AG09309 (cell line): ENCODE measurements at regions not wholly inside any gene's neighbourhood (a gene's known extent, or its start where the extent isn't known, plus 50 kb on each side); places are given as distances from the start of the nearest gene placed in this dataset.

Source experiments
- DNase-seq: peaks from one replicate; pipeline ENCODE4 v3.0.0-alpha.2; 2010; ENCODE audit warnings: low read depth
- H3K4me3 ChIP-seq: 2 replicates; pipeline ENCODE4 v1.5.1; 2011; ENCODE audit warnings: mild to moderate bottlenecking, low read depth, low read length, moderate library complexity; ENCODE audit not compliant: control insufficient read depth
- TF ChIP-seq, protein P1 (sequence below): IDR thresholded peaks from 2 replicates; pipeline ENCODE4 v1.5.1; 2011; ENCODE audit warnings: mild to moderate bottlenecking, low read depth, low read length, inconsistent platforms; ENCODE audit not compliant: insufficient read depth, control insufficient read depth; ENCODE audit errors: missing control alignments

DNA sequence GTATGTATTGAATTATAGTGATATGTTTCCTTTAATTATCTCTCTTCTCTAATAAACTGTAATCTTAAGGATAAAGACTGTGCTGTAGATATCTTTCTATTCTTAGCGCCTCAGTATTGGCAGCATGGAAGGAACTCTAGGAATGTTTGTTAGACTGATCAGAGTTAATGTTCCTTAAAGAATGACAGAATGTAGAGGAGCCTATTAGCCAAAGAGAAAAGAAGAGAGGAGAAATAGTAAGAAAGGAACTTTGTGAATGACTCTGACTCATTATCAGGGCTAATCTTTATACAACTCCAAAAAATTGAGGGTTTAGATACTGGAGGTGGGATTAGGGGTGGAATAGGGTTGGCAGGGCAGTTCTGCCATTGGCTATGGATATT is 59.0 kb upstream of the NUDT12 start:
- H3K4me3 ChIP-seq = no peak overlapping the region
- no peak for DNase-seq
- TF ChIP-seq, protein P1, sequence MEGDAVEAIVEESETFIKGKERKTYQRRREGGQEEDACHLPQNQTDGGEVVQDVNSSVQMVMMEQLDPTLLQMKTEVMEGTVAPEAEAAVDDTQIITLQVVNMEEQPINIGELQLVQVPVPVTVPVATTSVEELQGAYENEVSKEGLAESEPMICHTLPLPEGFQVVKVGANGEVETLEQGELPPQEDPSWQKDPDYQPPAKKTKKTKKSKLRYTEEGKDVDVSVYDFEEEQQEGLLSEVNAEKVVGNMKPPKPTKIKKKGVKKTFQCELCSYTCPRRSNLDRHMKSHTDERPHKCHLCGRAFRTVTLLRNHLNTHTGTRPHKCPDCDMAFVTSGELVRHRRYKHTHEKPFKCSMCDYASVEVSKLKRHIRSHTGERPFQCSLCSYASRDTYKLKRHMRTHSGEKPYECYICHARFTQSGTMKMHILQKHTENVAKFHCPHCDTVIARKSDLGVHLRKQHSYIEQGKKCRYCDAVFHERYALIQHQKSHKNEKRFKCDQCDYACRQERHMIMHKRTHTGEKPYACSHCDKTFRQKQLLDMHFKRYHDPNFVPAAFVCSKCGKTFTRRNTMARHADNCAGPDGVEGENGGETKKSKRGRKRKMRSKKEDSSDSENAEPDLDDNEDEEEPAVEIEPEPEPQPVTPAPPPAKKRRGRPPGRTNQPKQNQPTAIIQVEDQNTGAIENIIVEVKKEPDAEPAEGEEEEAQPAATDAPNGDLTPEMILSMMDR = no peak

DNA sequence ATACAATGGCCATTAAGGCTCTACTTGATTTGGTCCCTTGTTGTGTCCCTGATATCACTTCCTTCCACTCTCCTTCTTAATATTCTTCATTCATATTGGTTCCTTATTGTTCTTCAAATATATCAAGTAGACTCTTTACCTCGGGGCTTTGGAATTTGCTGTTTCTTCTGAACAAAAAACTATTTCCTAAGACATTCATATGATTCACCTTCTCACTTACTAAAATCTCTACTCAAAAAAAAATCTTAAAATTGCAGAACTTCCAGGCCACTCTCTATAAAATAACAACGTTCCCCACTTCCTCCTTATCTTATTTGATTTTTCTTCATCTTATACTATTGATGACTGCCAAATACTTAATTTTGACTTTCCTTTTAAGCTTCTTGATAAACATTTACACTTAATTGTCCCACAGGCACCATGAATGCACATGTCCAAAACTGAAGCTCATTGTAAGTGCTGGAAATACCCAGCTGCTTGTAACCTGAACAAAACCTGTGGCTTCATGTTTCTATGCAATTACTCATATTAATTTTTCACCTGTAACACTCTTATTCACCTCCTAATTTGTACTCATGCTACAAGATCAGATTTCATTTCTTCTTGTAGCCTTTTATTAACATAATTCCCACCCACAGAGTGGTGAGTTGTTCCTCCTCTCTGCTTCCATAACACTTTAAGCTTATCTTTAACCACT is 58.4 kb upstream of the NUDT12 start:
- DNase-seq = no peak
- TF ChIP-seq, protein P1 = no peak
- no peak overlapping the region for H3K4me3 ChIP-seq

DNA sequence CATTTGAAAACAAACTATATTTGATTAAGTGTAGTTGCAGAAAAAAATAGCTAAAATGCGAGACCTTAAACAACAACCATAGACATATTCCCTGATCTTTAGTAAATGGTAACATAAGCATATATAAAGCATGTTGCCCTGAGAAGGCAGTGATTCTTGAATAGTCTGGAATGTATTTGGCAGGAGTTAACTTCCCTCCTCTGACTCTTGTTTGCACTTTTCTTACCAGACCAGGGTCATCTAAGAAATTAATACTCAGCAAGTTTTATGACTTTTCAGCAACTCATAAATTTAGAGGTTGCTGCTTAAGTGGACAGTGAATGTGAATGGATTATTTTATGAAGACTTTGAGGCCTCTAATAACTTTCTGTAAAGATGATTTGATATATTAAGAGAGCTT is 55.3 kb upstream of the NUDT12 start:
- TF ChIP-seq, protein P1 = no peak
- no peak for DNase-seq
- no peak overlapping the region for H3K4me3 ChIP-seq

DNA sequence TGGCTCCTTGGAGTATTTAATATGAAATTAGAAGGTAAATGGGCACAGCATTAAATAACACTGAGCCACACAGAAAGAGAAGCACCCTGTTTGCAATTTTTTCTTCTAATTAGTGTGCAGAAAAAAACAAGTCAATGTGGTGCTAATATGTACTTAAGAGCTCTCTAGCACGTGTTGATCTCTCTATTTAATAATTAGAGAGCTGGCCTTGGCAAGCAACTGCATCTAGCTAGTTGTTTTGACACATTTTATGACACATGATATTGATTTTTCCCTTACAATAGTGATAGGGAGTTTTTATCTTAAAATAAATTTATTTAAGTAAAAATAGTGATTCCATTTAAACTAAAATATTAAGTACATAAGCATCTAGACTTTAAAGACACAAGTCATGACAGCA is 54.5 kb upstream of the NUDT12 start:
- no peak for DNase-seq
- TF ChIP-seq, protein P1 = no peak
- no peak overlapping the region for H3K4me3 ChIP-seq

DNA sequence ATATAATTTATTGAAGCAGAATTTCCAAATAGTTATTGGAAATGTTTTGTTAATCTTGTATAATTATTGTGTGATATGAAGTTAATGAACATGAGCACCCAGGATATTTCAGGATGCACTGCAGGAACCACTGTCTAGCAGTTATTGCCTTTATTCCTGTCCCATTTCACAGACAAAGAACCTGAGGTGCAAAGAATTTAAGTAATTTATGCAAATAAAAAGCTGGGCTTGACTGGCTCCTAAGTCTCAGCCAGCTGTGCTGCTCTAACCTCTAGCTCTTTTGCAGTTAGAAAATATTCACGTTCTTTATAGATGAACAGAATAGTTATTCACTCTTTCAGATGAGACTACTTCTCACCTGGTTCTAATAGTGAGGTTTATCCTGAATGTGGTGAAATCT is 50.0 kb upstream of the NUDT12 start:
- no peak for DNase-seq
- H3K4me3 ChIP-seq = no peak overlapping the region
- TF ChIP-seq, protein P1 = no peak
